ENCODE measurements at regions not wholly inside any gene's neighbourhood (a gene's known extent, or its start where the extent isn't known, plus 50 kb on each side); places are given as distances from the start of the nearest gene placed in this dataset.

GRCh38 chrX:5683996-5684395, 544.7 kb downstream of the NLGN4X start:
- TF ChIP-seq IRF3 (IDR thresholded peaks at IDR 0.05; ENCODE audit: low read depth, low read length) (no peak), RAD21 (IDR thresholded peaks at IDR 0.05; ENCODE audit: low read length) (no peak)

Data from SK-N-SH (cell line).